GM12878 (cell line): ENCODE measurements at regions not wholly inside any gene's neighbourhood (a gene's known extent, or its start where the extent isn't known, plus 50 kb on each side); places are given as distances from the start of the nearest gene placed in this dataset.

ENCODE experiments used
- BMI1 ChIP-seq: fragments of 450-650 bp; IDR thresholded peaks from 2 replicates; pipeline ENCODE4 v1.6.1; 2016; ENCODE audit warnings: mild to moderate bottlenecking, moderate library complexity, borderline replicate concordance
- E2F8 ChIP-seq: fragments of 450-650 bp; IDR thresholded peaks from 2 replicates; pipeline ENCODE4 v1.6.1; 2018; ENCODE audit warnings: mild to moderate bottlenecking, low read depth, moderate library complexity; ENCODE audit not compliant: partially characterized antibody
- FOS ChIP-seq: IDR thresholded peaks from 3 replicates; pipeline ENCODE4 v1.6.1; 2011; ENCODE audit warnings: borderline replicate concordance; ENCODE audit not compliant: insufficient read length; ENCODE audit errors: extremely low read depth
- MTA2 ChIP-seq: fragments of 450-650 bp; IDR thresholded peaks from 2 replicates; pipeline ENCODE4 v1.6.1; 2016; ENCODE audit warnings: low read depth, mild to moderate bottlenecking, moderate library complexity
- MTA3 ChIP-seq: IDR thresholded peaks from 2 replicates; pipeline ENCODE4 v1.6.1; 2012; ENCODE audit warnings: low read length, inconsistent platforms, borderline replicate concordance
- MXI1 ChIP-seq: fragments of 150-350 bp; IDR thresholded peaks from 2 replicates; pipeline ENCODE4 v1.6.1; 2011; ENCODE audit warnings: low read depth, mild to moderate bottlenecking, inconsistent platforms, low read length, improper control_type of control experiment
- NFYB ChIP-seq: IDR thresholded peaks from 2 replicates; pipeline ENCODE4 v1.6.1; 2011; ENCODE audit warnings: low read depth, mild to moderate bottlenecking, low read length, improper control_type of control experiment, moderate library complexity; ENCODE audit not compliant: insufficient read depth
- NR2C1 ChIP-seq: fragments of 450-650 bp; IDR thresholded peaks from 2 replicates; pipeline ENCODE4 v1.6.1; 2017; ENCODE audit warnings: antibody characterized with exemption, mild to moderate bottlenecking, moderate library complexity
- NR2C2 ChIP-seq: IDR thresholded peaks from 2 replicates; pipeline ENCODE4 v1.6.1; 2011; ENCODE audit warnings: borderline replicate concordance, low read depth; ENCODE audit not compliant: control insufficient read depth, insufficient read length
- POLR2AphosphoS5 ChIP-seq: IDR thresholded peaks from 2 replicates; pipeline ENCODE4 v1.6.1; 2011; ENCODE audit warnings: mild to moderate bottlenecking, low read length, inconsistent platforms
- RBBP5 ChIP-seq: fragments of 200-600 bp; sonication (generic); conservative IDR thresholded peaks from 2 replicates; pipeline ENCODE4 v1.6.1; 2016
- SP1 ChIP-seq: IDR thresholded peaks from one replicate; pipeline ENCODE4 v1.6.1; 2011; ENCODE audit warnings: low read depth, low read length
- STAT1 ChIP-seq: fragments of 450-650 bp; conservative IDR thresholded peaks from 2 replicates; pipeline ENCODE4 v1.6.1; 2014; ENCODE audit warnings: antibody characterized with exemption, mild to moderate bottlenecking
- ZBED1 ChIP-seq: IDR thresholded peaks from 2 replicates; pipeline ENCODE4 v1.6.1; 2016; ENCODE audit warnings: borderline replicate concordance

- TF ChIP-seq ZBED1, result no peak
- no peak for TF ChIP-seq MXI1
- TF ChIP-seq E2F8, result no peak
- no peak for TF ChIP-seq NFYB
- TF ChIP-seq NR2C2, result no peak
- no peak for TF ChIP-seq STAT1
- no peak for TF ChIP-seq BMI1
- TF ChIP-seq FOS, result no peak
- no peak for TF ChIP-seq MTA3
- TF ChIP-seq RBBP5, result no peak
- TF ChIP-seq POLR2AphosphoS5, result no peak
- no peak for TF ChIP-seq MTA2
- TF ChIP-seq NR2C1, result no peak
- TF ChIP-seq SP1, result no peak
Observed at GRCh38 chr9:82134010-82134409, 145.4 kb downstream of the SPATA31D1 start (continued).
